KG1 (cell line): ENCODE measurements at regions not wholly inside any gene's neighbourhood (a gene's known extent, or its start where the extent isn't known, plus 50 kb on each side); places are given as distances from the start of the nearest gene placed in this dataset.

Experiments
- DNase-seq: peaks from one replicate; lab custom pipeline; 2025; lab: John Stamatoyannopoulos, UW

- no peak for DNase-seq
Measured at GRCh38 chr12:124443931-124444712, 123.3 kb downstream of the NCOR2 start.

- no peak for DNase-seq
Measured at GRCh38 chr12:124442772-124443445, 124.5 kb downstream of the NCOR2 start.

- no peak for DNase-seq
Measured at GRCh38 chr12:124442281-124442680, 125.1 kb downstream of the NCOR2 start.

DNA sequence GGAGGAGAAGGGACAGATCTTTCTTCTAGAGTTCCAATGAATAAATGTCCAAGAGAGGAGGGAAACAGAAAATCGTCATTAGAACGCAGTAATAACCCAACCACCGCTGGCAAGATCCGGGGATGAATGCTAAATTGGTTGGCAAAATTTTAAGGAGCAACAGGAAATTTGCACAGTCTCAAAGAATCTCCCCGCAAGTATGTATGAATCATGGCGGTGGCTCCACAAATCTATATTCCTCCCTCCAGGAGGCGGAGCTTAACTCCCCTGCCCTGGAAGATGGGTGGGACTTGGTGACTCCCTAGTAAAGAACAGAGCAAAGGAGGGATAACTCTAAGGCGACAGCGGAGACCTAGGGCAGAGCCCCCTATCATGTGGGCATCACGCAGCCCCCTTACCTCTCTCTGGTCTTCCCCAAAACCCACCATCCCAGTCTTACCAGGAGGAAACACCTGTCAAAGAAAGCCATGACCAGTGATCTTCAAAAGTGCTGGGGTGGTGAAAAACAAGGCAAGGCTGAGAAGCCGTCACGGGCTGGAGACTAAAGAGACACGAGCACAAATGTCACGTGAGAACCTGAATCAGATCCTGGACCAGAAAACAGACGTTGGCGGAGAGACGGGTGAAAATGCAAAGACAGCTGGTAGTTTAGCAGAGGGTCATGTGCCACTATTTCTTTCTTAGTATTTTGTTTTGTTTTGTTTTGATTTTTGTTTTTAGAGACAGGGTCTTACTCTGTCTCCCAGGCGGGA is 125.8 kb downstream of the NCOR2 start:
- DNase-seq, result no peak

GRCh38 chr12:124440841-124441381 is 126.5 kb downstream of the NCOR2 start:
- no peak for DNase-seq

DNA sequence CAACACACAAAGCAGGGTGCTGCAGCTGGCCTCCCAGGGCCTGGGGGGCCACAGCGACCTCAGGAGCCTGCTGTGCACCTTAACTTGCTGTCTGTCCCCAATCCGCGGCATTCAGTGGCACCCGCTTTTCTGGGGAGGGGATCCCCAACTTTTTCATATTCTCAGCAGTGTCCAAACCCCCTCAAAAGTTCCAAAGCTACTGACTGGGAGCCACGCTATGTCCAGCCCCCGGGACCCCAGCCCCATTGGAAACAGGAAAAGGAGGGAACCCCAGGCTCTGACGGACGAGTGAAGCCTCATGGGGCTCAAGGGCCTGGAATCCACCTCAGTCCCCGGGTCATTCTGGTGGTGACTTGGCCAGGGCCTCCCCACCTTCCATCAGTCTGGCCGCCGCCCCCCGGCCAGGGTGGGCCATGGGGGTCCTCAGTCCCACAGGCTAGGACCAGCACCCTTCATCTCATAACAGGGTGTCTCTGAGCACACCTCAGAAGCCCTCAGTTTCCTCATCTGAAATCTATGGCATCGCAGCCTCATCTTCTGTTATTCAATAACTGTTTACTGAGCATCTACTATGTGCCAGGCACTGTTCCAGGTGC is 127.3 kb downstream of the NCOR2 start:
- no peak for DNase-seq

DNA sequence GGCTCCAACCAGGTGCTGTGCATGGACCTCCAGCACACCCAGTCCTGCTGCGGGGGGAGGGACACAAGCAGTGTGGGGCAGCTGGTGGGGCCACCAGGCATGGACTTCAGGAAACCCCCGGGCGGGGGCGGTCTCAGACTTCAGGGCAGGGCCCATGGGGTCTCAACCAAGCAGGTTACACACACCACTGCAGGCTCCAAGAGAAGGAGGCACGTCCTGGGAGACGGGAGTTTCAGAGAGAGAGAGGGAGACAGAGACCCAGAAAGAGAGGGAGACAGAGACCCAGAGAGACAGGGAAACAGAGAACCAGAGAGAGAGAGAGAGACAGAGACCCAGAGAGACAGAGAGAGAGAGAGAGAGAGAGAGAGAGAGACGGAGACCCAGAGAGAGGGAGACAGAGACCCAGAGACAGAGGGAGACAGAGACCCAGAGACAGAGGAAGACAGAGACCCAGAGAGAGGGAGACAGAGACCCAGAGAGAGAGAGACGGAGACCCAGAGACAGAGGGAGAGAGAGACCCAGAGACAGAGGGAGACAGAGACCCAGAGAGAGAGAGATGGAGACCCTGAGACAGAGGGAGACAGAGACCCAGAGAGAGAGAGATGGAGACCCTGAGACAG is 128.9 kb downstream of the NCOR2 start:
- no peak for DNase-seq

- DNase-seq, result no peak
Measured at GRCh38 chr12:124437617-124438436, 129.6 kb downstream of the NCOR2 start.

DNA sequence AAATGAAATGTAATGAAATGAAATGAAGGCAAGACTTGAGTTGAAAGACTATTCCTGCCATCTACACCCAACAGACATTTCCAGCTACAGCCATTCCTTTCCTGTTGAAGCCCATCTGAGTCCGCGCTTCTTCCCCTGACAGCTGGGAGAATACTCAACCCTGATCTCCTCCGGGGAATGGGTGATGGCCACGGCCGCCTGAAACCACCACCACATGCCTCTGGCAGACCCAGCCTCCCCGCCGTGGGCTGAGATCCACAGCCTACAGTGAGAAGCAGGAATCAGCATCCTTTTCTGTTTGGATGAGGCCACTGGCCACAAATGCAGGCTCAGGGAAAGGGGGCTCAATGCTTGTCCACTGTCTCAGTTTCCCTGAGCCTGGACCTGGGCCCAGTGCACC is 130.3 kb downstream of the NCOR2 start:
- no peak for DNase-seq

DNA sequence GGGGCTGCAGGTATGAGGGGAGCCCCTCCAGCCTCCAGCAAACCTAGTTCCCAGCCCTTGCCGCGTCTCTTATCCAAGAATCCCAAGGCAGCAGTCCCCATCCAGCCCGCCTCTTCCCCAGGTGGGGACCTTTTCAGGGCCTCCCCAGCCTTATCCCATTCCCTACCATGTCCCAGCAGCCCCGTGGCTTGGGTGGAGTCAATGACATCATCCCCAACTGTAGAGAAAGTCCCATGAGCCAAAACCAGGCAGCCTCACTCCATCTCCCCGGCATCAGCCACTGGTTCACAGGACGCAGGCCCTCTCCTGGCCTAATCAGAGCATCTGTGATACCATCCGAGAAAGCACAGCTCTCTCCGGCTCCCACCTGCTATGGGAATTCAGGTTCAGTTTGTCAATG is 131.0 kb downstream of the NCOR2 start:
- no peak for DNase-seq

- DNase-seq, result no peak
Measured at GRCh38 chr12:124435806-124436345, 131.5 kb downstream of the NCOR2 start.

DNA sequence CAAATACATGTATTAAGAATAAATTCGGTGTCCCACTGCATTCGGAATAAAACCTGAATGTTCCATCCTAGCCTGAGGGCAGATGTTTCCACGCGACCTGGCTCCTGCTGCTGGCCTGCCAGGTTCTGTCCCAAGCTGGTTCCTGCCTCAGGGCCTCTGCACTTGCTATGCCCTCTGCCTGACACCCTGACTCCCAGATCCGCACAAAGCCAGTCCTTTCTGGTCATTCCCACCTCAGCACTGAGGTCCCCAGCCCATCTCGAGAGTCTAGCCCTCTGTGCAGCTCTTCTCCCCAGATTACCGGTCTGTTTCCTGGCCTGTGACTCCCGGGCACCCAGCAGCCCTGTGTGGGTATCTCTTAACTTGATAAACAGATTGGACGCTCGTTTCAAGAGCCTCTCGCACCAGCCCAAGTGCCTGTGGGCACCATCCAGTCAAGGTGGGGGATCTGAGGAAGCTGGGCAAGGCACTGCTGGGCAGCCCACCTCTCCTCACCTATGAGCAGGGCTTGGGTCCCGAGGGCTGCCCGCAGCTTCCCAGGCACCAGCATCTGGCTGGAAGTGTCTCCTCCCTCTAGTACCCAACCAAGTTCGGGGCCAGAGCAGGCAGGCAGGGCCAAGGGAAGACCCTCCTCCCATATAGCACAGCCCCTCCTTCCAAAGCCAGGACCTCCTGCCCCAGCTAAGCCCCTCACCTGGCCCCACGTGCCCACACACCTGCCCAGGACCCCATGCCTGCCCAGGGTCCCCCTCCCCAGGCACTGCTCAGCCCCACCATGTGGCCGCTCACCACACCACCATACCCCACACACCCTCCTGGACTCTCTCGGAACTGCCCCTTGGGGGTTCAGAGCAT is 132.2 kb downstream of the NCOR2 start:
- DNase-seq, result no peak

DNA sequence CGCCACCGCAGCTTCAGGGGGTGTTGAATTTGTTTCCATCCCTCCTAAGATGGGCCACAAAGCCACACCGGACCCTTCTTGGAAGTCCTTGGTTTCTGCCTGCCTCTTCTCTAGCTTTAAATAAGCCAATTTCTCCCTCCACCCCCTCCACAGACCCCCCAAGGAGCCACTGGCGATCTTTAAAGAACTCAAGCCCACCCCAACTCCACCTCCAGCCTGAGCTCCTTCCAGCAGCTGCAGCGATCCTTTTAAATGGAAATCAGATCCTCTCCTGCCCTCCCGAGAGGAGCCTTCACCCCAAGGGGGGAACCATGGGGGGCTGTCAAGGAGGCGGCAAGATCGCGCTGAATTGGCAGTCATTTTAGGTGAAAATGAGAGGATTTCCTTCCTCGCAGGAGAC is 133.1 kb downstream of the NCOR2 start:
- DNase-seq, result no peak

GRCh38 chr12:124433879-124434278 is 133.5 kb downstream of the NCOR2 start:
- DNase-seq, result no peak

DNA sequence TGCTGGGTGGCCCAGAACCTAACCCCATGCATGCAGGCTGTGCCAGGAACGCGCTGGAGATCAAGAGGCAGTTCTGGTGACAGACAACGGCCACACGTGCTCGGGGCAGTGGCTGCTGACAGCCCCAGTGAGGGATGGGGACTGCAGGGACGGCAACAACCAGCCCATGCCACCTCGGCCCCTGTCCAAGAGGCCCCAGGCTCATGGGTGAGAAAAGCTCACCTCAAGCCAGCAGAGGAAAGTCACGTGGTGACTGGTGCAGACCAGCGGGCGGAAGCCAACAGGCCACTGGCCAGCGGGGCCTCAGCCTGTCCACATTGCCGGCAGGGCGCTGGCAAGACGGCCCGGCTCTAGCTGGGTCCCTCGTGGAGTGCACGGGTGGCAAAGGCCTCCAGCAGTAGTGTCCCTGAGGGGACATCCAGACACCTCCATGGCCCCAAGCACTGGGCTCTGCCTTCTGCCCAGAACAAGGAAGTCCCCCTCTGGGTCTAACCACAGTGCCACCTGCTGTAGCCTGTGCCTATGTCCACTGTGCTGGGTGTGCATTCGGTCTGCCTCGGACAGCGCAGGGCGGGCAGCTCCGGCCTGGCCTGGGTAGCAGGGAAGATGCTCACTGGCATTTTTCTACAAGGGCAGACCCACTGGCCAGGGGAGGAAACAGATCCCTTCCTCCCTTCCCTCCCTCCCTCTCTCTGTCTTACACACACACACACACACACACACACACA is 134.1 kb downstream of the NCOR2 start:
- DNase-seq, result no peak

DNA sequence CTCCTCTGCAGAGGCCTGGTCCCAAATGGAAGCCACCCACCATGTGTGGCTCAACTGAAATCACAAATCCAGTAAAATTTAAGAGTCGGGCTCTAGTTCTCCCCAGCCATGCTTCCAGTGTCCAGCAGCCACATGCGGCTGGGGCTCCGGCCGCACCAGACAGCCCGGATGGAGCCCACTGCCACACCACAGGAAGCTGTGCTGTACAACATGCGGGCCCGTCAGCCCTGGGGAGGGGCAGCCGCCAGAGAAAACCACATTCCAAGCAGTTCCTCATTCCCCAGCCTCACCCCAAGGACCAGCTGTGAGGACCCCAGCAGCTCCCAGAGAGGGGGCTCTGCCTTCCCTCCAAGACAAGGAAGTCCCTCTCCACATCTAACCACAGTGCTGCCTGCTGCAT is 135.0 kb downstream of the NCOR2 start:
- DNase-seq, result no peak

- DNase-seq, result no peak
Measured at GRCh38 chr12:124431971-124432370, 135.4 kb downstream of the NCOR2 start.

DNA sequence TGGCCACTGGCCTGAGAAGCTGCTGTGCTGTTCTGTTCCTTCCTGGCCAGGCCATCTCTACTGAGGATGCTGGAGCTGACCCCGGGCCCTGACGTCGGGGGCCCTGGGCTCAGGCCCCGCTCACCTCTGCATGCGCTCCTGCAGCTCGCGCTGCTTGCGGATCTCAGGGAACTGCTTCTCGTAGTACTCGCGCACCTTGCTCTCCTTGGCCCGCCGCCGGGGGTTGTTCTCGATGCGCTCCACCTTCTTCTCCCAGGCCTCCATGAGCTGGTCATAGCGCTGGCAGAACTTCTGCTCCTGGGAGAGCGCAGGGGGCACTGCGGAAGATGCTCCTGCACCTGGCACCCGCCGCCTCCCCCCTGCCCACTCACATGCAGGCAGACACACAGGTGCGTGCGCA is 135.6 kb downstream of the RFLNA start:
- no peak for DNase-seq

- DNase-seq, result no peak
Measured at GRCh38 chr12:124429535-124429934, 134.6 kb downstream of the RFLNA start.
